ENCODE measurements at regions not wholly inside any gene's neighbourhood (a gene's known extent, or its start where the extent isn't known, plus 50 kb on each side); places are given as distances from the start of the nearest gene placed in this dataset.

DNA sequence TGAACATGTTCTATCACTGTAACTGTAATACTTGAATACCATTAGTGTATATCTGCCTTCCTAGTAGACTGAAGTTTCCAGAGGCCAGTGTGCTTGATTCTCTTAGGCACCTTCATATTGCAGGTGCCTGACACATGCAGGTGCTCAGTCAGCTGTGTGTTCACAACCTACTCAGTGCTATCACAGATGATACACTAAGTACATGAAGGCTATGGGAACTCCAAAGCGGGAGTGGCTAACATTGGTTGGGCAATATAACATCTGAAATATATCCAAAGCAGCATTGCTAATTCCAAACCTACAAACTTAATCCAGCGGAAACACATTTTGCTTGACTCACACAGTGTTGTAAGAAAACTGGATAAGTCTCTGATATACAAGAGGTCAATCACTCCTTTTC is 539.3 kb upstream of the ISX start:
- no peak overlapping the region for H2AFZ ChIP-seq (ENCODE audit: low read depth, low read length, poor library complexity, severe bottlenecking)
- peaks cover 8 to 41% of the 10 kb centered on the region in 2 experiments; a peak in 3 of 4 replicates for H3K9me3 ChIP-seq (ENCODE audit: control insufficient read depth in 1 of 2, insufficient read depth in 1 of 2, low read depth in 1 of 2, low read length in 2 of 2)
- no peak overlapping the region for H3K4me3 ChIP-seq (replicated peaks in 1 of 2; ENCODE audit: low read depth in 1 of 2, low read length in 2 of 2)
- ATAC-seq (no peak), DNase-seq (ENCODE audit: low read depth, low spot score) (no peak)
- no TSS peak for BruUV-seq (replicated peaks)
- H3K9ac ChIP-seq (ENCODE audit: low read length) = no peak overlapping the region
- CTCF ChIA-PET = no interaction called here
- no peaks in the 10 kb centered on the region for H3K4me1 ChIP-seq (ENCODE audit: control insufficient read depth in 1 of 2, insufficient read depth in 2 of 2, low read length in 2 of 2)
- POLR2A ChIA-PET = no interaction called here
- H3K4me2 ChIP-seq (ENCODE audit: low read length) = no peak overlapping the region
- H3K9me2 ChIP-seq (ENCODE audit: insufficient read depth) = no peaks in the 10 kb centered on the region
- H3K36me3 ChIP-seq (ENCODE audit: control insufficient read depth in 1 of 2, insufficient read depth in 2 of 2, low read length in 2 of 2) = no peaks in the 10 kb centered on the region
- no peaks in the 10 kb centered on the region for H3K27me3 ChIP-seq (ENCODE audit: insufficient read depth, low read length)
- intact Hi-C loops (cut with micrococcal nuclease) = no loop called here
- H3K79me2 ChIP-seq (ENCODE audit: insufficient read depth, low read length) = no peaks in the 10 kb centered on the region
- TF ChIP-seq, protein P1, sequence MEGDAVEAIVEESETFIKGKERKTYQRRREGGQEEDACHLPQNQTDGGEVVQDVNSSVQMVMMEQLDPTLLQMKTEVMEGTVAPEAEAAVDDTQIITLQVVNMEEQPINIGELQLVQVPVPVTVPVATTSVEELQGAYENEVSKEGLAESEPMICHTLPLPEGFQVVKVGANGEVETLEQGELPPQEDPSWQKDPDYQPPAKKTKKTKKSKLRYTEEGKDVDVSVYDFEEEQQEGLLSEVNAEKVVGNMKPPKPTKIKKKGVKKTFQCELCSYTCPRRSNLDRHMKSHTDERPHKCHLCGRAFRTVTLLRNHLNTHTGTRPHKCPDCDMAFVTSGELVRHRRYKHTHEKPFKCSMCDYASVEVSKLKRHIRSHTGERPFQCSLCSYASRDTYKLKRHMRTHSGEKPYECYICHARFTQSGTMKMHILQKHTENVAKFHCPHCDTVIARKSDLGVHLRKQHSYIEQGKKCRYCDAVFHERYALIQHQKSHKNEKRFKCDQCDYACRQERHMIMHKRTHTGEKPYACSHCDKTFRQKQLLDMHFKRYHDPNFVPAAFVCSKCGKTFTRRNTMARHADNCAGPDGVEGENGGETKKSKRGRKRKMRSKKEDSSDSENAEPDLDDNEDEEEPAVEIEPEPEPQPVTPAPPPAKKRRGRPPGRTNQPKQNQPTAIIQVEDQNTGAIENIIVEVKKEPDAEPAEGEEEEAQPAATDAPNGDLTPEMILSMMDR (IDR thresholded peaks at IDR 0.05 in 2 of 3, conservative IDR thresholded peaks at IDR 0.05 in 1 of 3; ENCODE audit: borderline replicate concordance in 1 of 3, insufficient read depth in 1 of 3, low read depth in 2 of 3, low read length in 2 of 3) = no peak
- TF ChIP-seq EGR1 (IDR thresholded peaks at IDR 0.05; ENCODE audit: low read depth) (no peak), FOSL1 (IDR thresholded peaks at IDR 0.05; ENCODE audit: low read depth) (no peak), ELF1 (IDR thresholded peaks at IDR 0.05; ENCODE audit: borderline replicate concordance, low read depth) (no peak), SRF (IDR thresholded peaks at IDR 0.05; ENCODE audit: low read depth) (no peak), EZH2 (IDR thresholded peaks at IDR 0.05) (no peak), ZNF274 (IDR thresholded peaks at IDR 0.05; ENCODE audit: low read depth, low read length) (no peak), POLR2AphosphoS5 (IDR thresholded peaks at IDR 0.05; ENCODE audit: low read depth, low read length) (no peak), YY1 (IDR thresholded peaks at IDR 0.05; ENCODE audit: extremely low read depth, insufficient replicate concordance, low read depth, low read length) (no peak)
- TF ChIP-seq, protein P2, sequence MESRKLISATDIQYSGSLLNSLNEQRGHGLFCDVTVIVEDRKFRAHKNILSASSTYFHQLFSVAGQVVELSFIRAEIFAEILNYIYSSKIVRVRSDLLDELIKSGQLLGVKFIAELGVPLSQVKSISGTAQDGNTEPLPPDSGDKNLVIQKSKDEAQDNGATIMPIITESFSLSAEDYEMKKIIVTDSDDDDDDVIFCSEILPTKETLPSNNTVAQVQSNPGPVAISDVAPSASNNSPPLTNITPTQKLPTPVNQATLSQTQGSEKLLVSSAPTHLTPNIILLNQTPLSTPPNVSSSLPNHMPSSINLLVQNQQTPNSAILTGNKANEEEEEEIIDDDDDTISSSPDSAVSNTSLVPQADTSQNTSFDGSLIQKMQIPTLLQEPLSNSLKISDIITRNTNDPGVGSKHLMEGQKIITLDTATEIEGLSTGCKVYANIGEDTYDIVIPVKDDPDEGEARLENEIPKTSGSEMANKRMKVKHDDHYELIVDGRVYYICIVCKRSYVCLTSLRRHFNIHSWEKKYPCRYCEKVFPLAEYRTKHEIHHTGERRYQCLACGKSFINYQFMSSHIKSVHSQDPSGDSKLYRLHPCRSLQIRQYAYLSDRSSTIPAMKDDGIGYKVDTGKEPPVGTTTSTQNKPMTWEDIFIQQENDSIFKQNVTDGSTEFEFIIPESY (IDR thresholded peaks at IDR 0.05; ENCODE audit: extremely low read depth, insufficient replicate concordance, low read length) = no peak
- RAD21 ChIA-PET (ENCODE audit: low non-redundant PET in 1 of 2, low total read pairs in 2 of 2, uncharacterized antibody in 2 of 2, unreplicated experiment in 2 of 2) = no interaction called here
- H4K20me1 ChIP-seq (ENCODE audit: insufficient read depth) = no peaks in the 10 kb centered on the region
- H3K27ac ChIP-seq (ENCODE audit: low read depth, low read length) = no peak overlapping the region
